NCI-H1436 treated with DMSO at 0.1 percent for 48 hours (cell line): ENCODE measurements at regions not wholly inside any gene's neighbourhood (a gene's known extent, or its start where the extent isn't known, plus 50 kb on each side); places are given as distances from the start of the nearest gene placed in this dataset.

Source experiments
- DNase-seq: peaks from one replicate; lab custom pipeline; 2025; lab: John Stamatoyannopoulos, UW

DNA sequence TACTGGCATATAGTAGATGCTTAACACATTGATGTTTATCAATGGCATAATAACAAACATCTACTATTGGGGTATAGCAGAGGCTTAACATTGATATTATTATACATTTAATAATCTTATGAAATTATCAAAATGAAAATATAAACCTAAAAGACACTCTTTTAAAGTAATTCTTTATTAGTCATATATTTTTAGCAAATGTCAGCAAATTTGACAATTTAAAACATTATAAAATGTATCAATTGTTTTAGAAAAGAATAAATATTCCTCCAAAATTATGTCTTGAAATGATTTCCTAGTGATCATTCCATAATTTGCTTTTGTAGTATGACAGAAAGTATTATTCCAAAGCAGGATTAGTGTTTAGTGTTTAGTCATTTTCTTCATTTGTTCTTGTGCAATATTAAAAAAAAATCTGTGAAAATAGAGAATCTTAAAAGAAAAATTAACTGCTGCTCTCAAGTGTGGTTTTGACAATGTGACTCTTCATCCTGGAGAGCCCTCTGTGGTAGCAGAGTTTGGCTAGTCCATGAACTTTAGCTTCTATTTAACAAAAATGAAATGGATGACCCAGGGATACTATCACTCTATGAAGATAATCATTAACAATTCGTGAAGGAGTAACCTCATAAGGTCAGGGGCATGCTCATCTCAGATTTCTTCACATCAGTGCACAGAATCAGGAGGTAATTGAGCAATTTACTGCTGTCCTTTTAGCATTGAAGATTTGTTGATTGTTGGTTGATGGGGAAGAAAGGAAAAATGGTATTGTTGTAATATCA lies 1018.5 kb downstream of the LRFN5 start:
- no peak for DNase-seq

DNA sequence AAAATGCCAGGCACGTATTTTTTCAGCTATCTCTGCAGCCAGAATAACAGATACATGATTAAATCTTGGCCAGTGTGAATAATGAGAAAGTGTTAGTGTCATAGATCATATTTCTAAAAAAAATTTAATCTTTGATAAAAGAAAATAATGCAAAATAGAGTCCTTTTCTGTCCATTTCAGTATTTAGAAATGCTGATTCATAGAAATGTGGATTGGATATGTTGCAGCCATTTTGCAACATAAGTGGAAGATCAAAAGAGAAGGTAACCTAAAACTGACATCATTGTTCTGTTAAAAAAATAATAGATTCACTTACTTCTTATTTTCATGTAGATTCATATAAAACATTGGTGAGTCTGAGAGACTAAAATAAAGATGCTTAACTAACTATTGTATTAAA lies 1010.3 kb downstream of the LRFN5 start:
- no peak for DNase-seq

DNA sequence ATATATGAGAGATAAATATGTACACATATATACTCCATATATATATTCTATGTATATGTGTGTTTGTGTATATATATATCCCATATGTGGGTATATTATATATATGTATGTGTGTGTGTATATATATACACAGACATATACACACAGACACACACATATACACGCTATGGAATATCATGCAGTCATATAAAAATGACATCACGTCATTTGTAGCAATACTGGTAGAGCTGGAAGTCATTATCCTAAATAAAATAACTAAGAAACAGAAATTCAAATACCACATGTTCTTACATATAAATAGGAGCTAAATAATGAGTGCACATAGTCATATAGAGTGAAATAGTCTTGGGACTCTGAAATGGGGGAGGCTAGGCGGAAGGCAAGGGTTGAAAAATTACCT lies 1000.2 kb downstream of the LRFN5 start:
- DNase-seq: no peak

DNA sequence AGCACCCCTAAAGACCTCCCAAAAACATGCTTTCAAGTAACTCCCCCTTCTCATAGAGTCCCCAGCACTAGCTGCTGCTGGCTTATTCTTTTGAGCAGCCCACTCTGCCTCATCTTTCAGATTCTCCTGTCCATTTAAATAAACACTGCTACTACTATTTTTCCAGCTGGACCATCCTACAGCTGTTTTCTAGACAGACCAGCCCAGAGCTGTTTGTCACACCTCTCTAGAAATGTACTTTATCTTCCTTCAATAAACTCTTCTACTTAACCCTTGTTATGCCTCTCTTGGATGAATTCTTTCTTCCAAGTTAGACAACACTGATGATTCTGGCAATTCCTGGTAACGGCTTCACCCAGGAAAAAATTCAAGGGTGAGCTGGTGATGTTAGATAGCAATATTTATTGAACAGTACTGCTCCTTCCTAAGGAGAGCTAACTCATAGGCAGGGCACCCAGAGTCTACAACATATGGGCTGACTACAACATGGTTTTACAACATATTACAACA lies 995.7 kb downstream of the LRFN5 start:
- no peak for DNase-seq

DNA sequence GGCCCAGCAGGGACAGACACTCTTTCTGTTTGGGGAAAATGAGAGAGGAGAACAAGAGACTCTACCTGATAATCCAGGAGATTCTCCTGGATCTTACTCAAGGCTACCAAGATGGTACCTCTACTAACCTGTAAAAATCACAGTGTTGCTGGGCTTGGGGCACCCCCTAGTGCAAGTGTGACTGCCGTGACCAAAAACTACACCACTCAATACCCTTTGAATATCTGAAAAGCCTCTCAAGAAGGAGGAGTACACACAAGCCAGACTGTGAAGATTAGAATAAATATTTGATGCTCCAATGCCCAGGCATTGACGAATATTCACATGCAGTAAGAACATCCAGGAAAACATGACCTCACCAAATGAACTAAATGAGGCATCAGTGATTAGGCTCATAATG lies 965.4 kb downstream of the LRFN5 start:
- DNase-seq: no peak

DNA sequence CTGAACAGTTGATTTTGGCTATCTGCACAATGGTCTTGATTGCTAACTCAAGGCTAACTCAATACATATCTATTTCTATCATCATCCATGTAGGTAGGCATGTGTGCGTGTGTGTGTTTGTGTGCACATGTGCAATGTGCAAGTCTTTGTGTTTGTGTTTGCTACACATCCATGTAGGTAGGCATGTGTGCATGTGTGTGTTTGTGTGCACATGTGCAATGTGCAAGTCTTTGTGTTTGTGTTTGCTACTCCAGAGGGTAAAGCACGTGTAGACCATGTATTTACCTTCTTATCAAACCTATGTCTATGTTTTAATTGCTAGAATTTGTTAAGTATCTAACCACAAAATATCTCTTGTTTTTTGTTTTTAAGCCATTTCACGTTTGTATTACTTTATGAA lies 962.6 kb downstream of the LRFN5 start:
- no peak for DNase-seq

DNA sequence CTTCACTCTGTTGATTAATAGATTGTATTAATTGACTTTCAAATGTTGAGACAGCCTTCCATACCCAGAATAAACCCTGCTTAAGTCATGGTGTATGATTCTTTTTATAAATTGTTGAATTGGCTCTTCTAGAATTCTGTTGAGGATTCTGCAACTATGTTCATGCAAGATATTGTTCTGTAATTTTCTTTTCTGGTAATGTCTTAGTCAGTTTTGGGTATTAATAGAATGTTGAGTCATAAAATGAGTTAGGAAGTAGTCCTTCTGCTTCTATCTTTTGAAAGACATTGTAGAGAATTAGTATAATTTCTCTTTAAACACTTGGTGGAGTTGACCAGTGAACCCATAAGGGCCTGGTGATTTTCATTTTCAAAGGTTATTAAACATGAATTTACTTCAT lies 958.9 kb downstream of the LRFN5 start:
- DNase-seq: no peak

DNA sequence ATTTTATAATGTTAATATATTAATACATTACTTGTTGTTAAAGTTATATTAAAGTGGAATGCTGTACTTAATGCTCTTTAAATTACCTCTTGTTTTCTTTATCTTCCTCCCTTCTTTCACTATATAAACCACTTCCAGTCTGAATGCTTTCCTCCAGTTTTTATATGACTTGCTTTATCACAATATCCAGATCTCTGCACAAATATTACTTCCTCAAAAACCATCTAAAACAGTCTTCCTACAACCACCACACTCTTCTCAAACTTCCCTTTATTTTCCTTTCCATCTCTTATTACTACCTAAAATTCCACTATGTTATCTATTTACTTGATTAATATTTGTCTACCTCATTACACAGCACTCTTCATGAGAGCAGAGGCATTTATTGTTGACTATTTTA lies 956.6 kb downstream of the LRFN5 start:
- DNase-seq: no peak

DNA sequence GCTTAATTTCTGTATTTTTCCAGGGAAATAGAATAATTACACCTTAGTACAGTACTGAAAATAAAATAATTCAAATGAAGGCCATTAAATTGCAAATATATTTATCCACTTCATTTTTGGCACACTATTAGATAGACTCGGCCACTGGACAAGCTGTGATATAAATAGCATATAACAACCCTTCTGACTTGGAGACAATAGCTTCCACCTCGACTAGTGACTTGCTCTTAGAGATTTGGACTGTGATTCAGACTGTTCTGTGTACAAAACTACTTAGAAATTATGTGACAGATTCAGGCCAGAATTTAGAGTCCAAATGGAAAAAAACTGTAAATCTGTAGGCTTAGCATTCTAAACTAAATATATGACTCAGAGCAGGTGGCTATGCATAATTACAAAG lies 949.9 kb downstream of the LRFN5 start:
- DNase-seq: no peak

DNA sequence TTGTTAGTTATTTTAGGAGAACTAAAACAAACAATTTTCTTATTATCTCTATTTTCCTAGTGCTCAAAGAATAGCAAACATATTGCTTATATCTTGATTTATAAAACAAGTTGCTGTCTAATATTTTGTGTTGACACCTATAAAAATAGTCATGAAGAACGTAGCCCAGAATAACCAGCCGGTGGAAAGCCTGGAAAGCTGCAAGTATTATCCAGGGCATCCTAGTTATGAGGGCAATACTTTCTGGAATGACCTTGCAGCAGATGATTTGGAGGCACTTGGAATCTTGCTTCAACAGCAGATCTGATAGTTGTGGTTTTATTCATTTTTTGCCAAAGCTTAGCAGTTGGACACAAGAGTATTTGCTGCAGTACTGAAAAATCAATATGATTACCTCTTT lies 948.7 kb downstream of the LRFN5 start:
- no peak for DNase-seq

DNA sequence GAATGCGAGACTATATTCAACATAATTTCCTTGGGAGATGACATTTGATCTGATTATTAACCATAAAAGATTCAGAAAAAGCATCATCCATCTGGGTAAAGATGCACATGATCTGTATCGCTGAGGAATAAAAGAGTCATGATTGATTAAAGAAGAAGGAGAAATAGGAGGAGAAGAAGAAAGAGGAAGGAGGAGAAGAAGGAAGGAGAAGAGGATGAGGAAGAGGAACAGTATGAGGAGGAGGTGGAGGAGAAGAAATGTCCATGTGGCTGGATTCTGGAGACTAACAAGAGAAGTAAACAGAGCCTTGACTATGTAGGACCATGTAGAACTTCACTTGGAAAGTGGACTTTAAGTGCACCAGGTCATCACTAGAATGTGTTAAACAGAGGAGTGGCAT lies 947.4 kb downstream of the LRFN5 start:
- no peak for DNase-seq

DNA sequence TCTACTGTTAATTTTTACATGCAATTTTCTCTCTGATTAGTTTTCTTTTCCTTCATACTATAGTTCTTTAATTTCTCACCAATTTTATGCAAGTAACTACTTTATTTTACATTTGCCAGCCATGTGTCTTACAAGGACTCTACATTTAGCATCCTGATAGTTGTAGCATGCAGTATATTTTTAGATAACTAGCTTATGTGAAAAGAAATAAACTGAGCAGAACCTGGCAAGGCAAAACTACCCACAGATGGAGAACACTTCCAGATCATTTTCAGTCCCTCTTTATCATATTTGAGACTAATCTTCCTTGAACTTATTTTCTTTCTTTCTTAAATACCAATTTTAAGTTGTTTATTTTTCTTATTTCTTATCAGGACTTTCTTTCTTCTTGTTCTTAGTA lies 943.6 kb downstream of the LRFN5 start:
- no peak for DNase-seq

DNA sequence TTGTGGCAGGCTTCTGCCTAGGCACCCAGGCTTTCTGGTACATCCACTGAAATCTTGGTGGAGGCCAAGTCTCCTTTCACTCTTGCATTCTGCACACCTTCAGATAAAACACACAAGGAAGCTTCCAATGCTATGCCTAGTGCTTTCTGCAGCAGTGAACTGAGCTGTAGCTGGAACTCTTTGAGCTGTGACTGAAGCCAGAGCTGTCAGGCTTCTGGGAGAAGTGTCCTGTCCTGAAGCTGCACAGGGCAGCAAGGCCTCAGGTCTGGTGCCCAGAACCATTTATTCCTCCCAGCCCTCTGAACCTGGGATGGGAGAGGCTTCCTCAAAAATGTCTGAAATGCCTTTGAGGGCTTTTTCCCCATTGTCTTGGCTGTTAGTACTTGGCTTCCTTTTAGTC lies 941.7 kb downstream of the LRFN5 start:
- no peak for DNase-seq

DNA sequence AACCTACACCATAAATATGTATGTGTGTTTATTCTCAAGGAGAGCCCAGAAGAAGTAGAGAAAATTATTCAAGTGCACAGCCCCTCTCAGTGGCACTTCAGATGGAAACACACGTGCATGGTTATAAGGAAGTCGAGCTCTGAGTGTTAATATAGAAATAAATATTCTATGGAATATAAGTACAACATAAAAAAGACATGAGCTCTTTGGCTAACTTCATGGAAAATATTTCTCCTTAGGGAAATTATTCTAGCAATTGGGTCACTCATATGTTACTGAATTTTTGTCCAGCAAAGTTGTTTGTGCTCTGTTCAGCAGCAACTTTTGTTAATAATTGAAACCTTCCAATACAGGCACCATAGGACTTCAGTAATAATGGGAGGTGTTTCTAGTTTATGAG lies 939.0 kb downstream of the LRFN5 start:
- no peak for DNase-seq

DNA sequence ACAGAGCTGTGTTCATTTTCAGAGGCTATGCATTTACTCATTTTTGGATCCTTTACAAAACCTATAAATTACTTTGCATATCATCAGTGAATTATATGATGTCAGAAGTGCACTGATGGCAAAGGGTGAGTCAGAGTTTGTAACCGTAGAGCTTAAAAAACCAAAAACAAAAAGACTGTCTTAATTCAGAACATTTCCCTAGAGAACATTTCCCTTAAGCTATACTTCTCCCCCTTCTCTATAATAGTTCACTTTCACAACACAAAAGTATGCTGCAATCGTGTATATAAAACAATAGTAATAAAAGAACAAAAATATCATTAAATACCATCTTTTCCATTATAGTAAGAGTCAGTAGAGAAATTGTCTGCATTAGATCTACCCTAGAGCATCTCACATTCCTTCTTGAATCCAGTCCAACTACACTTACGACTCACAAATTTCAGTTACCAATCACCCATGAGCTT lies 934.9 kb downstream of the LRFN5 start:
- DNase-seq: no peak

DNA sequence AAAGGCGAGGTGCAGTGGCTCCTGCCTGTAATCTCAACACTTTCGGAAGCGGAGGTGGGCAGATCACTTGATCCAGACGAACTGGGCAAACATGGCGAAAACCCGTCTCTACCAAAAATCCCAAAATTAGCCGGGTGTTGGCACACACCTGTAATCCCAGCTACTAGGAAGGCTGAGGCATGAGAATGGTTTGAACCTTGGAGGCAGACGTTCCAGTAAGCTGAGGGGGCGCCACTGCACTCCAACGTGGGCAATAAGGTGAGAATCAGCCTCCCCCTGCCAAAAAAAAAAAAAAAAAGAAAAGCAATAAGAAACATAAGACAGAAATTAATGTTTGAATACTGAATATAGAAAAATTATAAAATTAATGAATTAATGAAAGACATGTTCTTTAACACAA lies 928.7 kb downstream of the LRFN5 start:
- DNase-seq: no peak

DNA sequence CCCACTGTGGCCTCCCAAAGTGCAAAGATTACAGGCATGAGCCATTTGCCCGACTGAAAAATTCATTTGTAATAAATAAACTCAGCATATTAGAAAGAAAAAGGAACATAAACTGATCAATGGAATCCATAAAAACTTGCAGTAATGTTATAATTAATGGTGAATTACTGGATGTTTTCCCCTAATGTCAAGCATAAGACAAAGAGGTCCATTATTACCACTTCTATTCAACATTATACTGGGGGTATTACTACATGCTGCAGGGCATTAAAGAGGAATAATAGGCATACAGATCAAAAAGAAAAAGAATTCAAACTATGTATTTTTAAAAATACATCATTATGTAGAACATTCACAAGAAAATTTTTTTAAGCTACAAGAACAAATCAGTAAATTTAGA lies 926.8 kb downstream of the LRFN5 start:
- DNase-seq: no peak

DNA sequence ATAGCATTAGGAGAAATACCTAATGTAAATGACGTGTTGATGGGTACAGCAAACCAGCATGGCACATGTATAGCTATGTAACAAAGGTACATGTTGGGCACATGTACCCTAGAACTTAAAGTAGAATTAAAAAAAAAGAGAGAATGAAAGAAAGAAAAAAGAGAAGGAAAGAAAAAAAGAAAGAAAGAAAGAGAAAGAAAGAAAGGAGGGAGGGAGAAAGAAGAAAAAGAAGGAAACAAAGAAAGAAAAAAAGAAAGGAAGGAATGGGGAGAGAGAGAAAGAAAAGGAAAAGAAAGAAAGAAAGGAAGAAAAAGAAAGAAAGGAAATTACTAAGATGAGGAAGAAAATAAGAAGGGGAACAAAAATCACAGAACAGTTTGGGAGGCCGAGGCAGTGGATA lies 925.5 kb downstream of the LRFN5 start:
- no peak for DNase-seq

DNA sequence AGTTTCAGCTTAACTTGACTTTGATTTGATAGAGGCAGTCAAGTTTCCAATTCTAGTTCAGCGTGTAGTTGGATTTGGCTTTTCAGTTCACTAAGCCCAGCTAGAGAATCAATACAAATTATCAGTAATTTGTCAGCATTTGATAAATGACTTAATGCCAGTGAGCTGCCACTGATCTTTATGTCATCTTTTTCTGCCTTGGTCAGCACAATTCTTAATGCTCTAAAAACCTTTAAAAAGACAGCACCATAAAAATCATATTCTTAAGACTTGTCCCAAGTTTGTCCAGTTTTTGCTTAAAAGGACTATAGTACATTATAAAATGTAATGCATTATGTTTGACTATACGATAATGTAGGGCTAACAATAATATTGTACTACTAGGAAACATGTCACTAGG lies 920.5 kb downstream of the LRFN5 start:
- no peak for DNase-seq

DNA sequence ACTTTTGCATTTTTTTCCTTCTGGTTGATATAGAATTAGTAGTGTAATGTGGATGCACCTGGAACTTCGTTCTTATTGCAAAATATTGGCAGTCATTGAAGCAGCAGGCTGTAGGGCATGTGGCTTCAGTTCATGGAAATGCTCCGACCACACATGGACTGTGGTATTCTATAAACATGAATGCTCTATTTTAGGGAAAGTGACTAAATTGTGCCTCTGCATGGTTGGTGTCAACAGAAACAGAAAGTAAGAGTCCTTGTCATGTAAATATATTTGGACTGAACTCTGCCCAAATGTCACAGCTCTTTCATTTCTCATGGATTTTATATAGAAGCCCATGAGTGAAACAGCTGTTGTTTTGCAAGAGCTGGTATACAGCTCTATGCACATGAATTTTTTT lies 917.0 kb downstream of the LRFN5 start:
- DNase-seq: no peak

DNA sequence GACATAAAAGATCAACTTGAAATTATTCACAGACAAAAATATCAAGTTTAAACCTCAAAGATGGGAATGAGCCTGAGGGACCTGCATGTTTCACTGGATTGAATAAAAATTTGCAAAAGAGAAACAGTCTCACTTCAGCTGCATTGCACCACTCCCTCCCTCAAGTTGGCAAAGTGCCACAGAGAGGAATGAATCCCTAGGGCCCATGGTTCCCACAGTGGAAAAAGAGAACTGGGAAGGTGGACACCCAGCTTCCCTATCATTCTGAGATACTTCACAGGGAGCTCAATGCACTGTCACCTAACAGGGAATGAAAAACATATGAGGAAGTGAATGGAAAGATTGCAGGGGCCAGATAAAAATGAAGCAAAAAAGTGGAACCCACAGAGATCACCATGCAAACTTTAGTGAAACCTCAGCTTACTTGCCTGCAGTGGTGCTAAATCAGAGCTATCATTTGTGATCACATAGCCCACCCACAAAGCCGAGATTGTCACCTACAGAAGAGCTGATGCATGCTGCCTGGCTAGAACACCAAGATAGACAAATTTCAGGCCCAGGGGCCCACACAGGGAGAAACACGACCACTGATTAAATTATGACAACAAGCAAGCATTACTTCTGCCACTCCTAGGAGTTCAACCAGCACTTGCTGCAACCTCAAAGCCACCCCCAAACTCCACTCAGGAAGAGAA lies 911.3 kb downstream of the LRFN5 start:
- DNase-seq: no peak

DNA sequence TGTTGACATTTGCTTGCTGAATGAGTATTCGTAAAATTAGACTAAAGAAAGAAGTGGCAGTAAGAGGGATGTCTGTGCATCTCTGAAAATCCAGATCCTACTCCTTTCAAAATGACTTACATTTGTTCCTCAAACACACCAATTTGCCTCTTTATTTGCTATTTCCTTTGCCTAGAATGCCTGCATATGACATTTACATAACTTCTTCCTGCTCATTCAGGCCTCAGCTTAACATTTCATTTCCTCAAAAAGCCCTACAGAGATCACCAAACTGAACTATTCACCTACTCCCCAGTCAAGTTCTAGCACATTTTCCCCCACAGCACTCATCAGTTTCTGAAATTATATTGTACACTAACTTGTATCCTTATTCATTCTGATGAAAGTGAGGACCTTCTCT lies 907.2 kb downstream of the LRFN5 start:
- no peak for DNase-seq

DNA sequence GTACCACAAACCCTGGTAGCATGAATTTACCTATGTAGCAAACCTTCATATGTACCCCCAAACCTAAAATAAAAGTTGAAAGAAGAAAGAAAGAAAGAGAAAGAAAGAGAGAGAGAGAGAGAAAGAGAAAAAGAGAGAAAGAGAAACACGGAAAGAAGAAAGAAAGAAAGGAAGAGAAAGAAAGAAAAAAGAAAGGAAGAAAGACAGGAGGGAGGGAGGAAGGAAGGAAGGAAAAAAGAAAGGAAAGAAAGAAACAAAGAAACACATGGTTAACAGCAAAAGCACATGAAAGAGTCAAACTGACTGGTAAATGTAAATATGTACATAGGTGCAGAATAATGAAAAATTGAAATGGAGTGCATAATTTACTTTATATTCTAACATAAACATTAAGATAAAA lies 903.4 kb downstream of the LRFN5 start:
- no peak for DNase-seq
